ENCODE measurements at regions not wholly inside any gene's neighbourhood (a gene's known extent, or its start where the extent isn't known, plus 50 kb on each side); places are given as distances from the start of the nearest gene placed in this dataset.

- no peak for TF ChIP-seq POLR2AphosphoS5 (IDR thresholded peaks at IDR 0.05; ENCODE audit: low read depth, low read length)
- TF ChIP-seq POLR2A (IDR thresholded peaks at IDR 0.05; ENCODE audit: low read depth, low read length) = no peak
These were observed 143.7 kb upstream of the MPHOSPH6 start for GRCh38 chr16:82313754-82314153.
